ENCODE measurements at regions not wholly inside any gene's neighbourhood (a gene's known extent, or its start where the extent isn't known, plus 50 kb on each side); places are given as distances from the start of the nearest gene placed in this dataset.

DNA sequence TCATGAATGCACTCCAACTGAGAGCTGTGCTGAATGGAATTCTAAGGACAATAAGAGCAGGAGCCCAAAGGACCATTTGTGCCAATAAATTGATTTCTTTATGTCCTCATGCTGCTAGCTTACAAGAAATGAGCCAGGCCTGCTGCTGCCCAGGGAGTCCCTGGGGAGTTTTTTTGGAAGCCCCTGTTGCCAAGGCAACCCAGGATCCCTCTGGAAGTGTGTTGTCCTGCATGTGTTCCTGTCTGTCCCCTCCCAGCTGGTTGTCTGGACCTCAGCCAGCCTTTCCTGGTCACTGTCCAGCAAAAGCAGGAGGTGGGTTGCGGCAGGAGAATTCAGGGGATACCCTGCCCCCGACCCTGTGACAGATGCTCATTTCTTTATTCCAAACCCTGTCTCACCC is 51.0 kb upstream of the GPRC5B start:
- no peak for TF ChIP-seq EZH2phosphoT487 (IDR thresholded peaks at IDR 0.05; ENCODE audit: insufficient read depth, low read depth)
- no peak for TF ChIP-seq EZH2 (IDR thresholded peaks at IDR 0.05; ENCODE audit: insufficient read depth, poor library complexity, severe bottlenecking)
